Stomach (tissue), 8 donors: ENCODE measurements at regions not wholly inside any gene's neighbourhood (a gene's known extent, or its start where the extent isn't known, plus 50 kb on each side); places are given as distances from the start of the nearest gene placed in this dataset.

Experiments used
- DNase-seq, 2 donors: peaks; one replicate each; pipeline versions ENCODE4 v3.0.0 to v3.0.0-alpha.2; 2013 to 2019
- H3K27ac ChIP-seq, 5 donors: fragments of 200-600 bp in 4 of 5; sonication (generic) in 4 of 5; one replicate each; pipeline ENCODE4 v1.5.1; 2013 to 2019; ENCODE audit warnings: mild to moderate bottlenecking in 1 of 5, moderate library complexity in 1 of 5
- H3K27me3 ChIP-seq, 3 donors: fragments of 200-600 bp; sonication (generic); one replicate each; pipeline ENCODE4 v1.5.1; 2017 to 2019; ENCODE audit warnings: mixed run types in 1 of 3
- H3K36me3 ChIP-seq, 4 donors: fragments of 200-600 bp; sonication (generic); 1 replicate in 3 of 4; 2 replicates in 1 of 4; pipeline ENCODE4 v1.5.1; 2016 to 2019
- H3K4me1 ChIP-seq, 4 donors: fragments of 200-600 bp; sonication (generic); one replicate each; pipeline ENCODE4 v1.5.1; 2016 to 2019
- H3K4me3 ChIP-seq, 4 donors: fragments of 200-600 bp; sonication (generic) in 3 of 4; one replicate each; pipeline ENCODE4 v1.5.1; 2016 to 2019; ENCODE audit warnings: mild to moderate bottlenecking in 1 of 4
- H3K9me3 ChIP-seq, 4 donors: fragments of 200-600 bp; sonication (generic); one replicate each; pipeline ENCODE4 v1.5.1; 2016 to 2019
- CTCF ChIP-seq, 7 experiments: fragments of 450-650 bp in 4 of 7; fragments of 200-600 bp in 3 of 7; sonication (generic) in 3 of 7; IDR thresholded peaks; one replicate each; pipeline ENCODE4 v1.5.1; 2016 to 2019; ENCODE audit warnings: antibody characterized with exemption in 7 of 7, control low read depth in 2 of 7, mild to moderate bottlenecking in 1 of 7
- EP300 ChIP-seq: sonication (generic); formaldehyde crosslinking; IDR thresholded peaks from one replicate; pipeline ENCODE4 v1.6.1; 2017; ENCODE audit warnings: antibody characterized with exemption
- POLR2A ChIP-seq, 4 donors: fragments of 450-650 bp; IDR thresholded peaks; one replicate each; pipeline ENCODE4 v1.6.1; 2016; ENCODE audit warnings: antibody characterized with exemption in 4 of 4, control low read depth in 2 of 4, mild to moderate bottlenecking in 1 of 4, moderate library complexity in 1 of 4
- POLR2AphosphoS5 ChIP-seq, 3 donors: sonication (generic); formaldehyde crosslinking; IDR thresholded peaks; one replicate each; pipeline ENCODE4 v1.6.1; 2016; ENCODE audit warnings: antibody characterized with exemption in 3 of 3
- WGBS, 5 donors: extraction: QIAGEN DNeasy Blood & Tissue Kit in 3 of 5; methylation state at CpG; one replicate each; pipeline versions ENCODE4 v1.1.5 to v1.1.7; 2013 to 2018; 5-methylcytosine and 5-hydroxymethylcytosine counted together
- intact Hi-C: fragments of 100-400 bp; cut with DNase I; formaldehyde crosslinking; loops from one replicate; pipeline ENCODE4 v1.15.1; 2023; ENCODE audit warnings: low total_unique reads
- donor health status: healthy with polysubstance abuse.
- donor health status: Bipolar disorder and iron deficiency.
- donor health status: healthy.

- Histone ChIP-seq H3K27me3 (no peaks in the 10 kb centered on the region), H3K9me3 (no peaks in the 10 kb centered on the region), H3K27ac (no peak overlapping the region), H3K36me3 (no peaks in the 10 kb centered on the region), H3K4me1 (no peaks in the 10 kb centered on the region), H3K4me3 (no peak overlapping the region)
- no peak for TF ChIP-seq EP300
- TF ChIP-seq POLR2A (IDR thresholded peaks at IDR 0.05), result no peak
- TF ChIP-seq POLR2AphosphoS5 (IDR thresholded peaks at IDR 0.05), result no peak
- TF ChIP-seq CTCF (IDR thresholded peaks at IDR 0.05), result no peak
- 64 to 79% (median 70%) methylated on average over 2 of the region's 2 CpGs for WGBS, 5 donors
- intact Hi-C loops, result no loop called here
- DNase-seq, result no peak
These were observed 157.5 kb downstream of the RFX6 start for GRCh38 chr6:117034547-117034946.

GRCh38 chr6:117034971-117035370 lies 157.9 kb downstream of the RFX6 start:
- H3K27ac ChIP-seq, result no peak overlapping the region
- TF ChIP-seq POLR2A (IDR thresholded peaks at IDR 0.05) (no peak), POLR2AphosphoS5 (IDR thresholded peaks at IDR 0.05) (no peak), CTCF (IDR thresholded peaks at IDR 0.05) (no peak), EP300 (no peak)
- WGBS, 5 donors, result 74 to 86% (median 81%) methylated on average over 4 of the region's 4 CpGs
- no peak overlapping the region for H3K4me3 ChIP-seq
- no peaks in the 10 kb centered on the region for H3K36me3 ChIP-seq
- H3K9me3 ChIP-seq, result no peaks in the 10 kb centered on the region
- no peak for DNase-seq
- H3K4me1 ChIP-seq, result no peaks in the 10 kb centered on the region
- no peaks in the 10 kb centered on the region for H3K27me3 ChIP-seq
- intact Hi-C loops, result no loop called here

DNA sequence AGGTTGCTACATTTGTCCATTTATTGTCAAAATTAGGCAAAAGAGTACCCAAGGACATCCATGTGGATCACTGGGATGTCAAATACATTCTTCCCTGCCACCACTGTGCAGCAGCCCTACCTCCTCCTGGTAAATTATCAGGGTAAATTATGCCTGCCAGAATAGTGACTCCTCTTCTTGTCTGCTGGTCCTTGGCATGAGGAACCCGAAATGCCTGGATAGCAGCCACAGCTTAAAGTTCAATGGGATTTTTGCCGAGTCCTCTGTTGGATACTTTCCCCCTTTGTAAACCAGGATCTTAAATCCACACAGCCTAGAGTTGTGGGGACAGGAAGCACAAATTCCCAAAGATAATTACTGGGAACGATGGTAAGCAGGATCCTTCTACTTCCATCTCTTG lies 173.3 kb downstream of the RFX6 start:
- H3K4me3 ChIP-seq, result no peak overlapping the region
- no peaks in the 10 kb centered on the region for H3K27me3 ChIP-seq
- H3K4me1 ChIP-seq, result no peaks in the 10 kb centered on the region
- intact Hi-C loops, result no loop called here
- no peaks in the 10 kb centered on the region for H3K36me3 ChIP-seq
- 75 to 85% (median 77%) methylated on average over 2 to 3 of the region's 3 CpGs for WGBS, 5 donors
- H3K9me3 ChIP-seq, result peaks cover 0 to 10% (median under 1%) of the 10 kb centered on the region in 4 donors
- H3K27ac ChIP-seq, result no peak overlapping the region
- DNase-seq, result no peak
- TF ChIP-seq POLR2A (IDR thresholded peaks at IDR 0.05), result no peak
- no peak for TF ChIP-seq POLR2AphosphoS5 (IDR thresholded peaks at IDR 0.05)
- no peak for TF ChIP-seq CTCF (IDR thresholded peaks at IDR 0.05)
- no peak for TF ChIP-seq EP300

- peaks cover 0 to 4% (median 0%) of the 10 kb centered on the region in 4 donors for H3K9me3 ChIP-seq
- 42 to 54% (median 44%) methylated on average over 2 of the region's 2 CpGs for WGBS, 5 donors
- H3K27ac ChIP-seq, result no peak overlapping the region
- intact Hi-C loops, result no loop called here
- no peak for DNase-seq
- H3K36me3 ChIP-seq, result no peaks in the 10 kb centered on the region
- no peaks in the 10 kb centered on the region for H3K27me3 ChIP-seq
- H3K4me3 ChIP-seq, result no peak overlapping the region
- peaks cover 0 to 7% (median 2%) of the 10 kb centered on the region in 4 donors for H3K4me1 ChIP-seq
- no peak for TF ChIP-seq EP300
- TF ChIP-seq POLR2AphosphoS5 (IDR thresholded peaks at IDR 0.05), result no peak
- no peak for TF ChIP-seq POLR2A (IDR thresholded peaks at IDR 0.05)
- TF ChIP-seq CTCF (IDR thresholded peaks at IDR 0.05), result no peak
These were observed 193.2 kb upstream of the VGLL2 start for GRCh38 chr6:117072134-117072533.
